HG03342 (cell line): ENCODE measurements at regions not wholly inside any gene's neighbourhood (a gene's known extent, or its start where the extent isn't known, plus 50 kb on each side); places are given as distances from the start of the nearest gene placed in this dataset.

ENCODE experiments used
- ATAC-seq: cut with Tn5 transposase; IDR thresholded peaks from one replicate; pipeline ENCODE4 v1.9.1; 2021; ENCODE audit warnings: mild to moderate bottlenecking, moderate library complexity; ENCODE audit not compliant: unreplicated experiment

- ATAC-seq, result no peak
Measured at GRCh38 chr6:140867336-140867735, 1265.4 kb upstream of the GJE1 start.

GRCh38 chr6:140858381-140858971 is 1274.2 kb upstream of the GJE1 start:
- no peak for ATAC-seq

- no peak for ATAC-seq
Measured at GRCh38 chr6:140857739-140858380, 1274.9 kb upstream of the GJE1 start.

- ATAC-seq, result no peak
Measured at GRCh38 chr6:140855520-140855919, 1277.2 kb upstream of the GJE1 start.

GRCh38 chr6:140854318-140854717 is 1278.4 kb upstream of the GJE1 start:
- ATAC-seq, result no peak

GRCh38 chr6:140850438-140850837 is 1282.3 kb upstream of the GJE1 start:
- no peak for ATAC-seq

- no peak for ATAC-seq
Measured at GRCh38 chr6:140849456-140849855, 1283.3 kb upstream of the GJE1 start.

GRCh38 chr6:140847262-140847645 is 1285.5 kb upstream of the GJE1 start:
- ATAC-seq, result no peak

GRCh38 chr6:140846503-140847261 is 1286.0 kb upstream of the GJE1 start:
- no peak for ATAC-seq

- ATAC-seq, result no peak
Measured at GRCh38 chr6:140845701-140846100, 1287.0 kb upstream of the GJE1 start.

- ATAC-seq, result no peak
Measured at GRCh38 chr6:140844167-140844566, 1288.6 kb upstream of the GJE1 start.

GRCh38 chr6:140833408-140833807 is 1299.3 kb upstream of the GJE1 start:
- ATAC-seq, result no peak

- no peak for ATAC-seq
Measured at GRCh38 chr6:140830666-140831065, 1302.1 kb upstream of the GJE1 start.

GRCh38 chr6:140828856-140829255 is 1303.9 kb upstream of the GJE1 start:
- ATAC-seq, result no peak

GRCh38 chr6:140827593-140827992 is 1305.1 kb upstream of the GJE1 start:
- ATAC-seq, result no peak

- ATAC-seq, result no peak
Measured at GRCh38 chr6:140825731-140826130, 1307.0 kb upstream of the GJE1 start.

- ATAC-seq, result no peak
Measured at GRCh38 chr6:140824595-140824994, 1308.1 kb upstream of the GJE1 start.

GRCh38 chr6:140821196-140821595 is 1311.5 kb upstream of the GJE1 start:
- no peak for ATAC-seq

GRCh38 chr6:140817176-140817575 is 1315.5 kb upstream of the GJE1 start:
- no peak for ATAC-seq

- ATAC-seq, result no peak
Measured at GRCh38 chr6:140816681-140817080, 1316.0 kb upstream of the GJE1 start.

GRCh38 chr6:140812636-140813035 is 1320.1 kb upstream of the GJE1 start:
- ATAC-seq, result no peak

- no peak for ATAC-seq
Measured at GRCh38 chr6:140811642-140812041, 1321.1 kb upstream of the GJE1 start.
